ENCODE measurements at regions not wholly inside any gene's neighbourhood (a gene's known extent, or its start where the extent isn't known, plus 50 kb on each side); places are given as distances from the start of the nearest gene placed in this dataset.
"Not testable (repeated sequence)": the region's sequence is repeated elsewhere in the genome, so short reads cannot be mapped to it uniquely, and the experiment has no call there.

DNA sequence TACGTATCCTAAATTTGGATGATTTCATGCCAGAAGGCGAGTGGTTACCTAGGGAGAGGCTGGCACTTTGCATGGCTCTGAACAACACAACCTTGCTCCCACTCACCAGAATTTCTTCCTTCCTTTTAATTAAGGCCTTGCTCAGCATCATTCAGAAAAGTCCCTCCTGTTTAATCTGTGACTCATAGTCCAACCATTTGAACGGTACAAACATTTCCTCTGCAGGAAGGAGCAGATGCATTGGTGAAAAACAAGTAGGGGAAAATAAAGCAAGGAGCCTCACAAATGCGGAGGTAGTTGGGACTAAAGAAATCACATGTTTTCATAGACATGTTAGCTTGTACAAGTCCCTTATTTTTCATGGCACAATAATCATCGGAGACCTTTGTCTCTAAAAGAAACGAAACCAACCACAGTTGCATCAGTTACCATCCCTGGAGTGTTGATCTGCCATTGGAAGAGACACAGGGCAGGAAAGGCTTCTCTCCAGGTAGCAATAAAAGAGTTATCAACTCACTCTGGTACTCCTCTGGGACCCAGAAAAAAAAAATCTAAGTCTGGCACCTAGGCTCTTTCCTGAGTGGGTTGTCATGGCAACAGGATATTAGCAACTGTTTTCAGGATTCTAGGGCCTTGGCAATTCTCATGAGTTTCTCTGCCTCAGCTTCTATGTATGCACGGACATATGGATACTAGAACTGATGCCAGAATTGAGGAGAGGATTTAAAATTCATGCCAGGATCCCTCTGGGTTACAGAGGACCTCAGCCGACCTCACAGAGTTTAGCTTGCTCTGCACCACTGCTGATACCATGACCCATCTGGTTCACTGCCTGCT lies 255.4 kb upstream of the ARPP21 start:
- DNase-seq: no peak

DNA sequence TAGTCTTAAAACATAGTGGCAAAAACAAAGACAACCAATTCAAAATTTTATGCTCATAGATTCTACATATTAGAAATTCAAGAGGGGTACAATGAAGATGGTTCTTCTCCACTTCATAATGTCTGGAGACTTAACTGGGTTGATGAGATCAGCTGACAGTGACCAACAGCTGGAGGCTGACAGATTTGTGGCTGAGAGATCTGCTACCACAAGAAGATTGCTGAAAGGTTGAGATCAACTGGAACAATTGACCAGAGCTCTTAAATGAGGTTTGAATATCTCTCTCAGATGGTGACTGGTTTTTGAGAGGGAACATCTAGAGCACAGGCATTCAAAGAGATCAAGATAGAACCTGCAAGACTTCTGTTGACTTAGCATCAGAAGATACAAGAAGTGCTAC lies 254.1 kb upstream of the ARPP21 start:
- no peak for DNase-seq

DNA sequence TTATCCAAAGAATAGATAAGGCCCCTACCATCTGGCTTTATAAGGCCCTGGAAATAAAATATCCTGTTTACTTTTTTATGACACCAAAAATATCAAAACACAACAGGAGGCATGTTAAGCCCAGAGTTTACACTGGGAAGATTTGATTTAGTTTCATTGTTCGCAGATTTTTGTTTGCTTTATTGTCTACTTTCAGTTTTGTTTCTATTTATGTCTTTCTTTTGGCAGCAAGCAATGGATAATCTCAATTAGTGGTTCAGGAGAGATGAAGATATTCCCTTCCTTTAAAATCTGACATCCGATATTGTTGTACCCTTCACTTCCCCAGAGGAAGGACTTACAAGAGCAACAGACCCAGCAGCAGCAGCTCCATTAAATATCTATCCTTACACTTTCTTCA lies 249.4 kb upstream of the ARPP21 start:
- no peak for DNase-seq

DNA sequence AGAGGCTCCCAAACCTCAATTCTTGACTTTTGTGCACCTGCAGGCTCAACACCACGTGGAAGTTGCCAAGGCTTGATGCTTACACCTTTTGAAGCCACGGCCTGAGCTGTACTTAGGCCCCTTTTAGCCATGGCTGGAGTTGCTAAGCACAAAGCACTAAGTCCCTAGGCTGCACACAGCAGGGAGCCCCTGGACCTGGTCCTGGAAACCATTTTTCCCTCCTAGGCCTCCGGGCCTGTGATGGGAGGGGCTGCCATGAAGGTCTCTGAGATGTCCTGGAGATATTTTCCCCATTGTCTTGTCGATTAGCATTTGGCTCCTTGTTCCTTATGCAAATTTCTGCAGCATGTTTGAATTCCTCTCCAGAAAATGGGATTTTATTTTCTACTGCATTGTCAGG lies 247.1 kb upstream of the ARPP21 start:
- no peak for DNase-seq

DNA sequence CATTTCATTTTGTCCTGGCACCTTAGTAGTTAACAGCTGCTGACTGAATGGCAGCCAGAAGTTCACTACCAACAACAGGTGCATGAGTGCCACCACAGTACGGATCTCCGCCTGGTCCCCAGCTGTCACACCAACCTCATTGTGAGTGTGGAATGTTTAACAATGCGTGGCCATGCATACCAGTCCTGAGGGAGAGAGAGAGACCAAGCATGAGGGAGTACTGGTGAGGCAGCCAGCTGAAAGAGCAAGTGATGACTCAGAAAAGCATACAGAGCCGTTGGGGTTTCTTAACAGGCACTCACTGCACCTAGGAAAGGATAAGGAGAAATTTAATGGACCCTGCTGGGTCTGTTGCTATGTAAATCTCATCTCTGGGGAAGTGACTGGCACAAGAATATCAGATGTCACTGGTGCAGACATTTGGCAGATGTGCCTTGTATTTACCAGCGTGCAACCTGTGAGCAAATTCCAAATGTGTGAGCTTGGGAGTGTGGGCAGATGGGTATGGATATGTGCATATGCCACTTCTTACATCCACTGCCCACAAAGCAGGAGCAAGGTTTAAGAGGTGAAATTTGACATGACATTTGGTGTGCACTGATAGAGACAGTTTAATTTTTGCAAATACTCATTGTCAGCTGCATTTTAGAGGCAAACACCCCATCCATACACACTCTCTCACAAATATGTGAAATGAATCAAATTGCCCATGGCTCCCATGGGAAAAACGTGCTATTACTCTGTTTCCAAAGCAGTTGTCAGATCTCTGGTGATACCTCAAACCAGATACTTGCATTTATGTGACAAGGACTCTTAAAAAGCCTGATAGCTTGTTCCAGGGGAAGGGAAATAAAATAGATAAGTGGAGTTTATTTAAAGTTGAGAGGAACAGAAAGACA lies 245.2 kb upstream of the ARPP21 start:
- no peak for DNase-seq

DNA sequence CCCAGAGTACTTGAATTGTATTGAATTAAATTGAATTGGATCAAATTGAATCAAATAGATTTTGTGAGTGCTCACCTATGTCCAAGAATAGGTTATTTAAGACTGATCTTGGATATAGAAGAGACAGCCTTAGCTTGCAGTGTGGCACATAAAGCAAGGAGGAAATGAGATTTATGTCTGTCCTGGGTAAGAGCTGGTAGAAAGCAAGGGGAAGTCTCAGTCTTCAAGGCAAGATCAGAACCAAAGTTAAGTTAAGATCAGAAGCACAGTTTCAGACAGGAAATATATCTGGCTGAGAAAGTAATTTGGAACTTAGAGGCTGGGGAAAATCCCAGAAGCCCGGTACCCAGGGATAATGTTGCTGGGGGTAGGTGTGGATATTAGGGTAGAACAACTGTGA lies 244.4 kb upstream of the ARPP21 start:
- DNase-seq: no peak

DNA sequence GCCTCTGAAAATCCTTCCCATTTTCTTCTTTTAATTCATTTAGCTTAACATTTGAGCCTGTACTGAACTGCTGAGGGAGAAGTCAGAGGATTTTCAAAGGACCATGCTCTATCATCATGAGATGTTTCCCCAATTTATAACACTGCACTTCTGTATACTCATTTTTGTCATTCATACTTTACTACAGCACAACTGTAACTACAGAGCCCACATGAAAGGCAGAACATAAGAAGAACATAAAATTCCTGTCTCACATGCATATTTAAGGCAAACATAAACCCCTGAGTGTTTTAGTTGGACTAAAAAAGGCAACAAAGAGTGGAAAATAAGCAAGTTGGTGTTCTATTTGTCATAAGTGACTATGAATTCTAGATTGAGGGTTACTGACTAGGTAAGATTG lies 237.7 kb upstream of the ARPP21 start:
- DNase-seq: no peak

DNA sequence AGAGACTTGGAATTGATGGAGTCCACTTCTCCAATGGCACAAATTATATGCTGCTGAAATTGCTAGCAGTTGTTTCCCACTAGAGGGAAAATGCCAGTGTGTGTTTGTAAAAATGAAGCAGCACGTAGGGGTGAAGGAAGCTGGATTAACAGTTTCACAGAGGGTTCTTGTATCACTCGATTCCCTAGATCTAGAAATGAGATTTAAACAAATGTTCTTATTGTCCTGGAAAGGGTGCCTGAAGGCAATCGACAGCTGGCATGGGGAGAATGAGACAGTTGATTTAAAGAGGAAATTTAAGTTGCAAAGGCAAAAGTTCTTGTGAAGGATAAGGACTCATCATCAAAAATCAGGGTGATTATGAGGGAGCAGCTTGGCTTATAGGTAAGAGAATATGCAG lies 234.8 kb upstream of the ARPP21 start:
- DNase-seq: no peak

DNA sequence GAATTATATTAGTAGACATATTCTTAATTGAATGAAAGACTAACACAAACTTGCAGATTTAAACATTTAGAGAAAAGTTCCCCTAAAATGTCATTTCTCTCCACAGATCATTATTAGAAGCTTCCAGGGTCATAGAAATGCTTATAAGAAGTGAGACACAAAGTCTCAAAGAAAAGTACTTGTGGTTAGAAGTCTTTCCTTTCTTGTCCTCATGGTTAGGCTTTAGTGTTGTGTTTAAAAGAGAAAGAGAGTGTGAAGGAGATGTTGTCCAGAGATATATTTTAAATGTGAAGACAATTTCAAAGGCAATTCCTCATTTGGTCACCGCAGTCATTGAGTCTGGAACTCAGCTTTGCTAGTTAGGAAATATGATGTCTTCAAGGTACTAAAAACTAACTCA lies 230.4 kb upstream of the ARPP21 start:
- DNase-seq: no peak

DNA sequence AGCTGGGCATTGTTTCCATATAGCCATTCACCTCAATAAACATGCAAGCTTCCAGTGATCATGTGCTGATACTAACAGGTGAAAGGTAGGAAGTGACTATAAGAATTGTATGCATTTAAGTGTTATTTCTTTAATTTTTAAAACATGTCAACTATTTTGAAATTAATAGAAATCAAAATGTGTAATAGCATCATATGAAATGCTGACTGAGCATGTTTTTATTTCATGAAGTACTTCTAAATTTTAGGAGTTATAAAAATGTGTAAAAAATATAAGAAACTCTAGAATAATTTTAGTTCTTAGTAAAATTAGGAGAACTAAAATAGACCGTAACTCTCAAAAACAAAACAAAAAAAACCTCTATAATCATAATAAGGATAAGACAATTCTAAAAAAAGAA lies 229.3 kb upstream of the ARPP21 start:
- no peak for DNase-seq

DNA sequence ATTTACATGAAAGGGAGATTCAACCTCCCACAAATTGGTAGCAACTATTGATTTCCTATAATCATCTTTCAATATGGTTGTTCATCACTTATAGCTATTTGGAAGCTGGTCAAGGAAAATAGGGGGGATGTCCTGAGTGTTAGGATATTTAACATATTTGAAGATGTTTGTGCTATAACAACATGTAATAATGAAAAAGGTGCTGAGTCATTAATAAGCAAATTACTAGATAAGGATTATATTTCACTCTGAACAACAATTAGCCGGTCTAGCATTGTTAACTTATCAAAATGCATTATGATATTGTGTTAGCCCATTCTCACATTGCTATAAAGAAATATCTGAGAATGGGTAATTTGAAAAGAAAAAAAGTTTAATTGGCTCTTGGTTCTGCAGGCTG lies 225.8 kb upstream of the ARPP21 start:
- DNase-seq: no peak

DNA sequence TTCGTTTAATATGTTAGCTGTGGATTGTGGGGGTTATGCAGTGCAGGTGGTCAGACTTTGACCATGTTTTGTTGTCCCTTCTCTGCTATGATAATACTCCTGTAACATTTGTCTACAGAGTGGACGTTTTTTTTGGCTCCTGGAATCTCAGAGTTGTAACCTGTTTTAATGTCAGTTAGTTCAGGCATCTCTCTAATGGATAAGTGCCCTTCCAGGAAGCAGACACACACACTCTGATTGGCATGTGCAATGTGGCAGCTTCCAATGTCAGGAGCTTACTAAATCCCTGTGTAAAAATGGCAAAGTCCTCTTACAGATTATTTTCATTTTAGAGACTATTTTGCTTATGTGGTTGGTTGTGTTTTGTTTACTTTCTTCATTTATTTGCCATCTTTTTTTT lies 222.2 kb upstream of the ARPP21 start:
- DNase-seq: no peak

DNA sequence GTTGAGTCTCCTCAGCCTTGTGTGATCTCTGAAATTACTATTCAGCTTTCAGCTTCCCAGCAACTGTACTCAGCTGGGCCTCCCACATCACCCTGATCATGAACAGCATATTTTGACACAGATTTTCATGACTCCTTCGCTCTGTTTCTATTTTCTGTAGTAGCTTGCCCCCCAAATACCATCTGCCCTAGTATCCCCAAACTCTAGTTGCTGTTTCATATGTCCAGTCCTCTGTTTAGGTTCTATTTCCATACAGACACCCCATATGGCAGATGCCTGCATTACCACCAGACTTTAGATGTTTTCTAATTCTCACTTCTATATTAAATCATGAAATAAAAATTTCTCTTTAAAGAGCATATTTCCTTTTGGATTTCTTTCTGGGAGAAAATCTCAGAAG lies 217.2 kb upstream of the ARPP21 start:
- no peak for DNase-seq

DNA sequence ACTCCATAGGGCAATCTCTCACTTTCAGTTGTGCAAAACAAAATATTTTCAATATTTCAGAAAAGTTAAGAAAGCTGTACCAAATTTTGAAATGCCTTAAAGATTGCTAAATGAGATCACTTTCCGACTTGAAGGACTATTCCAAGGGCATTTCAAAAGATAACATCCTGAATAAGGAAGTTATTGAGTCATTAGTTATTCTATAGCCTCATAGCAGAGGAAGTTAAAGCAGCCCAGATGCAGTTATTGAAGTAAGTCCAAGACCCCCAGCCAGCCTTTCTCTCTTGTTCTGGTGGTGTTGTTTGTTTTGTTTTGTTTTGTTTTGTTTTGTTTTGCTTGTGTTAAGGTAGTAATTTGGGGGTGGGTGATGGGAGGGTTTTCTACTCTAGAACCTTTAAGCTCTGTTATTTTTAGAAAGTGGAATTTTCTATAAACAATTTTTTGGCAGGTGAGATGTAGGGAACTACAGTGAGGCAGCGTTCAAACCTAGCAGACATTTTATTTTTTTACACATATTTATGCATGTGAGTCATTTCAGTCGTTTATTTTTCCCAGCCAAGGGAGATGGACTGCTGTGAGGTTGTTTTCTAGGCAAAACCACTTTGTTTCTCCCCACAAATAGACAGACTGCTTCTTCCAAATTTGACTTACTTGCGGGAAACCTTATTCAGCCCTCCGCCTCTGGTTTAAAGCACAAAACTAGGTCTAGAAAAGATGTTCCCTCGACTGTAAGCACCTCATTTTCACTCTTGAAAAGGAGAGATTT lies 216.3 kb upstream of the ARPP21 start:
- no peak for DNase-seq

DNA sequence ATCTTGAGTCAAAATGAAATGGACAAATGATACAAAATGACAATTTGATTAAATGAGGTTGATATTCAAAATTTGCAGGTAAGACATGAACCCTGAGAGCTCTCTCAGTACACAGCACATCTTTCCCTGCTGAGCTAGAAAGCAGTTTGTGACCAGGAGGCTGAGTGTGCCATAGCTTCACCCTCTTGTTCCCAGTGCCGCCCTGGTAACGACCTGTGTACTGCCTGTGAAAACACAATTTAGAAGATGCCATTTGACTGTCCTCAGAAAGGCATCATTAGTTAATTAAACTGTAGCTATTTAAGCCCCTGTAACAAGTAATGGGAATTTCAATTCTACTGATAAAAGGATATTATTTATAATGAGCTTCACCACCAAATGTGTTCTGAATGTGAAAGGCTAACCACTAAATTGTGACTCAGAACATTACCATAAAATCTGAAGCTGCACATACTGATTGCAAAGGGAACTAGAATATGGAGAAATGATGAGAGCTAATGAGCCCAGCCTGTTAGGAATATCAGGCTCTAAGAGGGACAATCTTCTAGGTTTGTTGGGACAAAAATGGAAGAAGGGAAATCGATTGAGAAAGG lies 212.9 kb upstream of the ARPP21 start:
- no peak for DNase-seq

DNA sequence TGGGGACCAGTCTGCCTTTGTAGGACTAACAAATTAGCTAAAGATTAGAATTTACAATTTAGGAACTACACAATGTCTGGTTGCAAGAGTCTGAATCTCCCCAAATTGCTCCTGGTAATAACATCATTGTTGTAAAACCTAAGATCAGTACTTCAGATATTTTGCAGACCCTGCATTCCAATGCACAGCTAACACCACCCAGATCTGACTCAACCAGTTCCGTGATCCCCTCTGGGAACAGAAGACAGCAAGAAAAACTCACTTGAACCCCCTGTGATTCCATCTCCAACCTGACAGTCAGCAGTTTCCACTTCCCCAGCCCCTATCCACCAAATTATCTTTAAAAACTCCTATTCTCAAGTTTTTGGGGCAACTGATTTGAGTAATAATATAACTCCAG lies 201.9 kb upstream of the ARPP21 start:
- DNase-seq: no peak

DNA sequence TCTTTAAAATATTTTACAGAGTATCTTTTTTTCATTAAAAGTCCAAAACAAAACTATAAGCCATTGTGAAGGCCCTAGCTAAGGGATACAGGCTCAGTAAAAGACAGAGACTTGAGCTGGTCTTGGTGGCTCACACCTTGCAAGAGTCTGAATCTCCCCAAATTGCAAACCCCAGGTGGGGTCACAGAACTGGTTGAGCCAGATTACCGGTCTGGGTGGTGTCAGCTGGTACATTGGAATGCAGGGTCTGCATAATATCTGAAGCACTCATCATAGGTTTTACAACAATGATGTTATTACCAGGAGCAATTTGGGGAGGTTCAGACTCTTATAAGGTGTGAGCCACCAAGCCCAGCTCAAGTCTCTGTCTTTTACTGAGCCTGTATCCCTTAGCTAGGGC lies 201.2 kb upstream of the ARPP21 start:
- no peak for DNase-seq

DNA sequence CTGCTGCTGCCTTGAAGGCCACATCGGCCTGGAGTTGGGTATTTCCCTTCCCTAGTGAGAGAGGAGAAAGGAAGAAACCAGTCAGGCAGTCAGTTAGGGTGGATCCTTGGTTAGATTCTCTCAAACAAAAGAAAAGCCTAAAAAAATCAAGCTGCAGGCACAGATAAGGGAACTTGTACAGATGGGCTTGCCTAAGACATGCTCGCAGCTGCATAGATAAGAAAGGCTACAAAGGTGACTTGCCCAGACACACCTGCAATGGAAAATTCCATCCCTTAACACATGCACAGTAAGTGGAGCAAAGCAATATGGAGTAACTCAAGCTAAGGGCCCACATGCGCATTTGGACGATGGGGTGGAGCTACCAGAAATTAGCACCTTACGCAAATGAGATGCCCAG lies 199.7 kb upstream of the ARPP21 start:
- DNase-seq: no peak

DNA sequence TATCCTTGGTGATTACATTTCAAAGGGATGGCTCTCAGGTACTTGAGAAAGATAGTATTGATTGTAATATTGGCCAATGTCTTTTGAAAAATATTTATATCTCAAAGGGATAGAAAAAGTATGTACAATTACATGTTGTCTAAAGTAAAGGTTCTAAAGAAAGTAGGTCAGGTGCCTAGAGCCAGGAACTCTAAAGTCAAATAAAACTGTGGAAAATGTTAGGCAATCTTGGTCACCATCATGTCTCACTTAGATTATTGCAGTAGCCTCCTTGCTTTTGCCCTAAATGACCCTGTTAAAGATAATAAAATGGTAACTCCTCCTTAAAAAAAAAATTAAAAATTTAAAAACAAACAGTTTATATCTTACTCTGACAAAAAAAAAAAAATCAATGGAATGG lies 198.5 kb upstream of the ARPP21 start:
- DNase-seq: no peak

DNA sequence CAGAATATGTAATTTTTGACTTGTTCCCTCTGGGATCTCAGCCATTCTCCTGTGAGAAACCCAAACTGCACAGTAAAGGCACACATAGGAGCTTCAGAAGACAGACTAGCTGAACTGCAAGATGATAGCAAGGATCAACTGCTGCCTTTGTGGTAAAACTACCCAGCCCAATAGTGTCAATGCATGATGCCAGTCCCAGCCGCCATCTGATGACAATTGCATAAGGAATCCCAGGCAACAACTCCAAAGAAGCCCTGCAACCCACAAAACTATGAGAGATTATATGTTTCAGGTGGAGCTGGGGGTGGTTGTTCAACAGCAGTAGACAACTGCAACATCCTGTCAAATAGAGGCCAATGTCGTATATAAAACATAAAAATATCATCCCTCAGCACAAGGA lies 192.4 kb upstream of the ARPP21 start:
- DNase-seq: no peak

DNA sequence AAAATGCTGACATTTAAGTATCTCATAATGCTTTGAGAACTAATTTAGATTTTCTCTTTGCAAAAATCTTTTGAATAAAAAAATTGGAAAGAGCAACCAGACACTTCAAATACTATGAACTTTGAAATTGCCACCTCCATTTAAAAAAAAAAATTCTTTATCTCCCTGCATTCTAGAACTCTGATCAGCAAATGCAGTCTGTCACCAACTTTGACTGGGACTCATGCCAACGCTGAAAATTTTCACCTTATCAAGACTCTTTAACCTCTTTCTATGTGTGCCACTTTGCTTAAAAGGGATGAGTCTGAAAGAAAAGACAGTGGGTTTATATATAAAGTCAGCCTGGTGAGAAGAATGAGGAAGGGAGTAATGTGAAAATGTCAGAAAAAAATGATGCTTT lies 191.2 kb upstream of the ARPP21 start:
- no peak for DNase-seq

DNA sequence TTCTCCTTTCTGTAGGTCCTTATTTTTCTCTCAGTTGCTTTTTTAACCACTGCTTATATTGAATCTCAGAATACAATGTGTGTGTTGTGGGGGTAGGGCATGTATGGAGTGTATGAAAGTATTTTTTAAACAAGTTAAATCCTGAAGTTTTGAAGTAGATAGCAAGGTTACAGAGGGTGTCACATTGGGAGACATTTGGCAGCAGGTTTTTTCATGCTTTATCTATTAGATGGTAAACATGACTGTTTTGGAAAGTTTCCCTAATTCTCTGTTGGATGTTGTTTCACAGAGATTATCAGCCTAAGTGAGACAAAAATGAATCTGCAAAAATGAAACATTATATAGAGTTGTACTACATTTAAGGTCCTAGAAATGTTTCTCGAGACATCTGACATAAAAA lies 190.6 kb upstream of the ARPP21 start:
- DNase-seq: no peak

DNA sequence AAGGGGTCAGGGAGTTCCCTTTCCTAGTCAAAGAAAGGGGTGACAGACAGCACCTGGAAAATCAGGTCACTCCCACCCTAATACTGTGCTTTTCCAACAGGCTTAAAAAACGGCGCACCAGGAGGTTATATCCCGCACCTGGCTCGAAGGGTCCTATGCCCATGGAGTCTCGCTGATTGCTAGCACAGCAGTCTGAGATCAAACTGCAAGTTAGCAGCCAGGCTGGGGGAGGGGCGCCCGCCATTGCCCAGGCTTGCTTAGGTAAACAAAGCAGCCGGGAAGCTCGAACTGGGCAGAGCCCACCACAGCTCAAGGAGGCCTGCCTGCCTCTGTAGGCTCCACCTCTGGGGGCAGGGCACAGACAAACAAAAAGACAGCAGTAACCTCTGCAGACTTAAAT lies 184.5 kb upstream of the ARPP21 start:
- not testable (repeated sequence) for DNase-seq
